ACC112 (cell line): ENCODE measurements at regions not wholly inside any gene's neighbourhood (a gene's known extent, or its start where the extent isn't known, plus 50 kb on each side); places are given as distances from the start of the nearest gene placed in this dataset.
A peak's percentile ranks its signal among the peaks of the same experiment; 100 is the strongest.

Experiments used
- H2AFZ ChIP-seq: fragments of 200-600 bp; sonication (generic); one replicate; pipeline ENCODE4 v1.6.0; 2017; ENCODE audit warnings: antibody characterized with exemption, low read length; ENCODE audit not compliant: unreplicated experiment
- H3K27ac ChIP-seq: fragments of 200-600 bp; sonication (generic); 2 replicates; pipeline ENCODE4 v1.5.1; 2014; ENCODE audit warnings: low read depth, mild to moderate bottlenecking, antibody characterized with exemption, low read length, moderate library complexity
- H3K27me3 ChIP-seq: fragments of 200-600 bp; sonication (generic); 2 replicates; pipeline ENCODE4 v1.6.1; 2014; ENCODE audit warnings: mild to moderate bottlenecking, antibody characterized with exemption, low read length, moderate library complexity, mixed read lengths; ENCODE audit not compliant: insufficient read depth
- H3K36me3 ChIP-seq: fragments of 200-600 bp; sonication (generic); 2 replicates; pipeline ENCODE4 v1.6.1; 2016; ENCODE audit warnings: mild to moderate bottlenecking, antibody characterized with exemption, low read length, moderate library complexity, mixed read lengths; ENCODE audit not compliant: insufficient read depth
- H3K4me1 ChIP-seq: fragments of 200-600 bp; sonication (generic); one replicate; pipeline ENCODE4 v1.6.1; 2016; ENCODE audit warnings: low read length, mixed read lengths; ENCODE audit not compliant: insufficient read depth, unreplicated experiment, control insufficient read depth
- H3K4me3 ChIP-seq: fragments of 200-600 bp; sonication (generic); 2 replicates; pipeline ENCODE4 v1.5.1; 2014; ENCODE audit warnings: mild to moderate bottlenecking, low read depth, low read length
- H3K79me2 ChIP-seq: fragments of 200-600 bp; sonication (generic); one replicate; pipeline ENCODE4 v1.6.0; 2016; ENCODE audit warnings: low read length; ENCODE audit not compliant: control insufficient read depth, unreplicated experiment, insufficient read depth

DNA sequence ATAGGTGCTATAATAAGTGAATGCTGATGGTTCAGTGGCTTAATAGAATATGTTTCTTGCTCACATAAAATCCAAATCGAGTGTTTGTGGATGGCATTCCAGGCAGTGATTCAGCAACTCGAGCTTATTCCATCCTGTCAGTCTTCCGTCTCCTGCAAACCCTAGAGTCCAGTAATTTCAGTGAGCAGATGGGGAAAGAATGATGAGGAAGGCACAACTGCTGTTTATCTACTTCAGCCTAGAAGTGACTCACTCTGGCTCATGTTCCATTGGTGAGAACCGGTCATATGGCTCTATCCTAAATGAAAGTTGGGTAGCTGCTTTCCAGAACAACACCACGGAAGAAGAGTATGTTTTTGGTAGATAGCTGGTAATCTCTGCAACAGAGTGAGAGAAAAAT lies 421.8 kb upstream of the PDE3A start:
- peak overlapping the region; percentile 82 for H3K27ac ChIP-seq
- no peak overlapping the region for H2AFZ ChIP-seq
- no peaks in the 10 kb centered on the region for H3K36me3 ChIP-seq

GRCh38 chr12:19947344-19947743 lies 421.0 kb upstream of the PDE3A start:
- H3K27ac ChIP-seq = peak overlapping the region; percentile 82
- no peaks in the 10 kb centered on the region for H3K36me3 ChIP-seq
- no peak overlapping the region for H2AFZ ChIP-seq
- H3K4me3 ChIP-seq = no peak overlapping the region
- no peaks in the 10 kb centered on the region for H3K27me3 ChIP-seq
- H3K4me1 ChIP-seq = peaks cover 11% of the 10 kb centered on the region
- no peaks in the 10 kb centered on the region for H3K79me2 ChIP-seq

More for the DNA sequence above, 421.8 kb upstream of the PDE3A start:
- peaks cover 11% of the 10 kb centered on the region for H3K4me1 ChIP-seq
- no peak overlapping the region for H3K4me3 ChIP-seq
- H3K27me3 ChIP-seq = no peaks in the 10 kb centered on the region
- H3K79me2 ChIP-seq = no peaks in the 10 kb centered on the region

DNA sequence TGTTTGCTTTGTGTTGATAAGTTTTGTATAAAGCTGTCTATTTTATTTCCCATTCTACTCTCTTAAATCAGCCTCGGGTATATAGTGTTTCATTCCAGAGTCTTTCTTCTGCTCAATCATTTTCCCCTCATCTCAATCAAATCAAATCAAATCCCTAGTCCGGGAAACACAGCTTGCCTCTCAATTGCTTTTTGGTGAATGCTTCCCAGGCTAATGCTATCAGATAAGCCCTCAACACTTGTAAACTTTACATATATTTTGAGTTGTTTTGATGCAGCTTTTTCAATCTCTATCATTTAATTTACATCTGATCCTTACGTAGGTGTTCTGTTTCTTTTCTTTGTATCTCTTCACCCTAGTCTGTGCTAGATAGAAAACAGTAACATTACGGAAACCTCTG lies 416.7 kb upstream of the PDE3A start:
- Histone ChIP-seq H3K4me3 (no peak overlapping the region), H3K27me3 (no peaks in the 10 kb centered on the region), H3K4me1 (no peaks in the 10 kb centered on the region), H3K27ac (no peak overlapping the region), H3K79me2 (no peaks in the 10 kb centered on the region), H3K36me3 (no peaks in the 10 kb centered on the region), H2AFZ (no peak overlapping the region)

DNA sequence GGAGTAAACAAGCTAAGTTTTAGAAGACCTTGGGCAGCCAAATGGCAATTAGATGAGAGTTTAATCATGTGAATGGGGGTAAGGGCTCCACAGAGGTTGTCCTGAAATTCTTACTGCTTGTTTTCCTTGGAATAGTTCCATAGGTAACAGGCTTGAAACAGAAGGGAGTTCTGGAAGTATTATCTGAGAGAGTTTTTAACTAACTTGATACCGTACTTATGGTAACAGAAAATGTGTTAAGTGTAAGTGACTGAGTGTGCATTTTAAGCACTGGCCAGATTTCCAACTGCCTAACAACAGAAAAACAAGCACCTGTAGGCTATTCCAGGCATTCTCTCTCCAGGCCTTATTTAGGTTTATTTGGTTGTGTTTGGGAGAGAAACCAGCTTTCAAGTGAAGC lies 414.6 kb upstream of the PDE3A start:
- Histone ChIP-seq H3K27ac (no peak overlapping the region), H3K4me3 (no peak overlapping the region), H3K79me2 (no peaks in the 10 kb centered on the region), H3K27me3 (no peaks in the 10 kb centered on the region), H3K36me3 (no peaks in the 10 kb centered on the region), H2AFZ (no peak overlapping the region), H3K4me1 (peaks cover 12% of the 10 kb centered on the region)

DNA sequence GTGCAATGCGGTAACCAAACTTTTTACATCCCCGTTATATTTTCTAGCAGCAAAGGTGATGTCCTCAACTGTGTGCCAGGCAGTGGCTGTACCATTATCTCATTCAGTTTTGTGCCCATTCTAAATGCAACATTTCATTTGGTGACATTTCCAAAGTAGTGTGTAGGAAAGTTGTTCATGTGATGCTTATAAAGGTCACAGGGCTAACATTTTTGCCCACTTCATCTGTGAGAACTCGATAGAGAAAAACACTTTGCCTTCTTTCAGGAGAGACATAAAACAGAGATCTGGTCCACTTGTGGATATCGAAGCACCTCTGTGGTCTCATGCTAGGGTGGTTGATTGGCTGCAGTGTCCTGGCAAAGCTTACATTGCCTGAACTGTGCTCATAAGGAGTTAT lies 414.2 kb upstream of the PDE3A start:
- no peak overlapping the region for H3K4me3 ChIP-seq
- H3K27ac ChIP-seq = no peak overlapping the region
- H3K27me3 ChIP-seq = no peaks in the 10 kb centered on the region
- no peak overlapping the region for H2AFZ ChIP-seq
- no peaks in the 10 kb centered on the region for H3K79me2 ChIP-seq
- H3K4me1 ChIP-seq = peaks cover 14% of the 10 kb centered on the region
- H3K36me3 ChIP-seq = no peaks in the 10 kb centered on the region

GRCh38 chr12:19957308-19958125 lies 410.8 kb upstream of the PDE3A start:
- H2AFZ ChIP-seq = no peak overlapping the region

GRCh38 chr12:19958389-19958788 lies 409.9 kb upstream of the PDE3A start:
- Histone ChIP-seq H3K27me3 (no peaks in the 10 kb centered on the region), H3K36me3 (no peaks in the 10 kb centered on the region), H3K27ac (peak overlapping the region; percentile 58), H3K4me3 (no peak overlapping the region), H2AFZ (peak overlapping the region; percentile 40), H3K79me2 (no peaks in the 10 kb centered on the region), H3K4me1 (peaks cover 26% of the 10 kb centered on the region)

More at GRCh38 chr12:19957308-19958125, 410.8 kb upstream of the PDE3A start:
- Histone ChIP-seq H3K36me3 (no peaks in the 10 kb centered on the region), H3K4me1 (peaks cover 26% of the 10 kb centered on the region), H3K27ac (no peak overlapping the region), H3K4me3 (no peak overlapping the region), H3K27me3 (no peaks in the 10 kb centered on the region), H3K79me2 (no peaks in the 10 kb centered on the region)

- H3K27ac ChIP-seq = peak overlapping the region; percentile 58
- peaks cover 33% of the 10 kb centered on the region for H3K4me1 ChIP-seq
- no peaks in the 10 kb centered on the region for H3K36me3 ChIP-seq
- H2AFZ ChIP-seq = peak overlapping the region; percentile 16
- H3K27me3 ChIP-seq = no peaks in the 10 kb centered on the region
- no peak overlapping the region for H3K4me3 ChIP-seq
- no peaks in the 10 kb centered on the region for H3K79me2 ChIP-seq
Observed at GRCh38 chr12:19959353-19959752, 409.0 kb upstream of the PDE3A start.

GRCh38 chr12:19960527-19960926 lies 407.8 kb upstream of the PDE3A start:
- Histone ChIP-seq H3K27ac (peak overlapping the region; percentile 58), H3K4me1 (peaks cover 39% of the 10 kb centered on the region), H3K27me3 (no peaks in the 10 kb centered on the region), H3K4me3 (no peak overlapping the region), H3K36me3 (no peaks in the 10 kb centered on the region), H2AFZ (no peak overlapping the region), H3K79me2 (no peaks in the 10 kb centered on the region)

DNA sequence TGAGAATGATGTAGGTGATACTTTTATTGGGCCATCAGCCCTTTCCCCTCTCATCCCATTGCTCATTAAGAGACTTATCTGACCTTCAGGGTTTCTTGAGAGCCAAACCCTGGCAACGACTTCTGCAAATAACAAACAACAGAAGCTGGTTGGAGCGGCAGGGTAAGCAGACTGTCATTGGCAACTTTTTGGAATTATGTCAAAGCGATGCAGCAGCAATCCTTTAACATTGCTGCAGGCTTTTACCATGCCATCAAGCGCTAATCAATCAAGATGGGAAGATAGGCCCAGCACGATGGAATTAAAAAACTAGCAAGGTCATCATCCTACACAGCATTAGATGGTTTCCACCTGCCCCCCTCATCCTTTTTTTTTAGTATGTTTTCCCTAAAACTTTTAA lies 406.1 kb upstream of the PDE3A start:
- Histone ChIP-seq H3K27me3 (no peaks in the 10 kb centered on the region), H3K36me3 (no peaks in the 10 kb centered on the region), H3K4me1 (peaks cover 44% of the 10 kb centered on the region), H3K79me2 (no peaks in the 10 kb centered on the region), H3K27ac (no peak overlapping the region), H3K4me3 (no peak overlapping the region), H2AFZ (no peak overlapping the region)

GRCh38 chr12:19963972-19964371 lies 404.4 kb upstream of the PDE3A start:
- no peak overlapping the region for H3K4me3 ChIP-seq
- H3K36me3 ChIP-seq = no peaks in the 10 kb centered on the region
- no peak overlapping the region for H2AFZ ChIP-seq
- H3K27ac ChIP-seq = no peak overlapping the region
- H3K4me1 ChIP-seq = peaks cover 36% of the 10 kb centered on the region
- H3K79me2 ChIP-seq = no peaks in the 10 kb centered on the region
- H3K27me3 ChIP-seq = no peaks in the 10 kb centered on the region
